Ectodermal cell (in vitro differentiated cells): ENCODE measurements at regions not wholly inside any gene's neighbourhood (a gene's known extent, or its start where the extent isn't known, plus 50 kb on each side); places are given as distances from the start of the nearest gene placed in this dataset.

Source experiments
- H3K27ac ChIP-seq: 2 replicates; pipeline ENCODE4 v1.7.0; 2013; ENCODE audit warnings: mild to moderate bottlenecking, low read depth, low read length; ENCODE audit not compliant: insufficient read depth, poor library complexity, severe bottlenecking
- H3K27me3 ChIP-seq: 2 replicates; pipeline ENCODE4 v1.7.0; 2013; ENCODE audit warnings: mild to moderate bottlenecking, low read length; ENCODE audit not compliant: insufficient read depth, control insufficient read depth, poor library complexity, severe bottlenecking
- H3K36me3 ChIP-seq: one replicate; pipeline ENCODE4 v1.7.0; 2013; ENCODE audit warnings: low read length; ENCODE audit not compliant: control insufficient read depth, insufficient read depth
- H3K4me1 ChIP-seq: one replicate; pipeline ENCODE4 v1.7.0; 2013; ENCODE audit warnings: low read length; ENCODE audit not compliant: control insufficient read depth, insufficient read depth
- H3K4me3 ChIP-seq: 2 replicates; pipeline ENCODE4 v1.7.0; 2013; ENCODE audit warnings: low read depth, low read length, control low read depth; ENCODE audit not compliant: insufficient read depth
- H3K9me3 ChIP-seq: 2 replicates; pipeline ENCODE4 v1.7.0; 2013; ENCODE audit warnings: mild to moderate bottlenecking, low read length, moderate library complexity; ENCODE audit not compliant: control insufficient read depth
- WGBS, 2 experiments: methylation state at CpG; one replicate each; pipeline ENCODE4 v1.1.7; 2013; ENCODE audit warnings: missing lambda C conversion rate in 2 of 2; 5-methylcytosine and 5-hydroxymethylcytosine counted together

- no peaks in the 10 kb centered on the region for H3K9me3 ChIP-seq
- no peaks in the 10 kb centered on the region for H3K4me1 ChIP-seq
Observed at GRCh38 chr7:136254148-136254547, 277.0 kb upstream of the MTPN start.

GRCh38 chr7:136251826-136252225, 274.7 kb upstream of the MTPN start:
- H3K4me1 ChIP-seq: no peaks in the 10 kb centered on the region
- H3K9me3 ChIP-seq: no peaks in the 10 kb centered on the region
- no peaks in the 10 kb centered on the region for H3K27me3 ChIP-seq
- WGBS, 2 experiments: 85 to 86% methylated on average over 3 of the region's 3 CpGs
- H3K27ac ChIP-seq: no peak overlapping the region
- no peaks in the 10 kb centered on the region for H3K36me3 ChIP-seq
- H3K4me3 ChIP-seq: no peak overlapping the region

More at GRCh38 chr7:136254148-136254547, 277.0 kb upstream of the MTPN start:
- H3K4me3 ChIP-seq: no peak overlapping the region
- no peaks in the 10 kb centered on the region for H3K36me3 ChIP-seq
- 87 to 97% methylated on average over 3 to 6 of the region's 6 CpGs for WGBS, 2 experiments
- no peak overlapping the region for H3K27ac ChIP-seq
- H3K27me3 ChIP-seq: no peaks in the 10 kb centered on the region

- Histone ChIP-seq H3K9me3 (no peaks in the 10 kb centered on the region), H3K27ac (no peak overlapping the region), H3K27me3 (no peaks in the 10 kb centered on the region), H3K36me3 (no peaks in the 10 kb centered on the region), H3K4me1 (no peaks in the 10 kb centered on the region), H3K4me3 (no peak overlapping the region)
- WGBS, 2 experiments: 96 to 98% methylated on average over 1 of the region's 1 CpG
Observed at GRCh38 chr7:136247211-136247610, 270.1 kb upstream of the MTPN start.

- H3K9me3 ChIP-seq: no peaks in the 10 kb centered on the region
- no peak overlapping the region for H3K27ac ChIP-seq
- no peak overlapping the region for H3K4me3 ChIP-seq
- H3K36me3 ChIP-seq: no peaks in the 10 kb centered on the region
- no peaks in the 10 kb centered on the region for H3K27me3 ChIP-seq
- H3K4me1 ChIP-seq: no peaks in the 10 kb centered on the region
- WGBS, 2 experiments: 82 to 88% methylated on average over 3 of the region's 3 CpGs
Observed at GRCh38 chr7:136245327-136246004, 268.3 kb upstream of the MTPN start.

GRCh38 chr7:136234040-136234439, 256.9 kb upstream of the MTPN start:
- Histone ChIP-seq H3K4me3 (no peak overlapping the region), H3K27me3 (no peaks in the 10 kb centered on the region), H3K27ac (no peak overlapping the region)

GRCh38 chr7:136230210-136230609, 253.1 kb upstream of the MTPN start:
- 76% methylated on average over 1 of the region's 1 CpG for WGBS, 2 experiments
- Histone ChIP-seq H3K9me3 (no peaks in the 10 kb centered on the region), H3K4me3 (no peak overlapping the region), H3K4me1 (no peaks in the 10 kb centered on the region), H3K27me3 (no peaks in the 10 kb centered on the region), H3K27ac (no peak overlapping the region), H3K36me3 (no peaks in the 10 kb centered on the region)

More at GRCh38 chr7:136234040-136234439, 256.9 kb upstream of the MTPN start:
- Histone ChIP-seq H3K9me3 (no peaks in the 10 kb centered on the region), H3K4me1 (no peaks in the 10 kb centered on the region), H3K36me3 (no peaks in the 10 kb centered on the region)

GRCh38 chr7:136229790-136230189, 252.6 kb upstream of the MTPN start:
- H3K27me3 ChIP-seq: no peaks in the 10 kb centered on the region
- no peaks in the 10 kb centered on the region for H3K9me3 ChIP-seq
- no peaks in the 10 kb centered on the region for H3K36me3 ChIP-seq
- no peak overlapping the region for H3K4me3 ChIP-seq
- H3K4me1 ChIP-seq: no peaks in the 10 kb centered on the region
- WGBS, 2 experiments: no CpG with 5 or more reads among the region's 1 CpG
- H3K27ac ChIP-seq: no peak overlapping the region

GRCh38 chr7:136228171-136228570, 251.0 kb upstream of the MTPN start:
- Histone ChIP-seq H3K9me3 (no peaks in the 10 kb centered on the region), H3K36me3 (no peaks in the 10 kb centered on the region), H3K4me1 (no peaks in the 10 kb centered on the region), H3K27me3 (no peaks in the 10 kb centered on the region), H3K4me3 (no peak overlapping the region), H3K27ac (no peak overlapping the region)
- 91 to 93% methylated on average over 3 of the region's 3 CpGs for WGBS, 2 experiments

GRCh38 chr7:136214356-136214755, 237.2 kb upstream of the MTPN start:
- no peak overlapping the region for H3K27ac ChIP-seq
- H3K4me1 ChIP-seq: peaks cover 6% of the 10 kb centered on the region
- no peak overlapping the region for H3K4me3 ChIP-seq
- no peaks in the 10 kb centered on the region for H3K9me3 ChIP-seq
- no peaks in the 10 kb centered on the region for H3K36me3 ChIP-seq
- WGBS, 2 experiments: 81 to 100% methylated on average over 1 of the region's 1 CpG
- H3K27me3 ChIP-seq: no peaks in the 10 kb centered on the region

GRCh38 chr7:136213012-136213411, 235.9 kb upstream of the MTPN start:
- no peaks in the 10 kb centered on the region for H3K36me3 ChIP-seq
- peaks cover under 1% of the 10 kb centered on the region for H3K4me1 ChIP-seq
- H3K27ac ChIP-seq: no peak overlapping the region
- WGBS, 2 experiments: 95 to 96% methylated on average over 12 of the region's 12 CpGs
- H3K27me3 ChIP-seq: no peaks in the 10 kb centered on the region
- H3K9me3 ChIP-seq: no peaks in the 10 kb centered on the region
- H3K4me3 ChIP-seq: no peak overlapping the region

- Histone ChIP-seq H3K27ac (no peak overlapping the region), H3K4me1 (no peaks in the 10 kb centered on the region), H3K36me3 (no peaks in the 10 kb centered on the region), H3K4me3 (no peak overlapping the region), H3K27me3 (no peaks in the 10 kb centered on the region), H3K9me3 (no peaks in the 10 kb centered on the region)
- WGBS, 2 experiments: 84 to 98% methylated on average over 2 of the region's 2 CpGs
Observed at GRCh38 chr7:136210664-136211063, 233.5 kb upstream of the MTPN start.
